NCI-H1092 (cell line): ENCODE measurements at regions not wholly inside any gene's neighbourhood (a gene's known extent, or its start where the extent isn't known, plus 50 kb on each side); places are given as distances from the start of the nearest gene placed in this dataset.
A peak's percentile ranks its signal among the peaks of the same experiment; 100 is the strongest.

Experiments
- DNase-seq: peaks from one replicate; lab custom pipeline; 2025; lab: John Stamatoyannopoulos, UW

DNA sequence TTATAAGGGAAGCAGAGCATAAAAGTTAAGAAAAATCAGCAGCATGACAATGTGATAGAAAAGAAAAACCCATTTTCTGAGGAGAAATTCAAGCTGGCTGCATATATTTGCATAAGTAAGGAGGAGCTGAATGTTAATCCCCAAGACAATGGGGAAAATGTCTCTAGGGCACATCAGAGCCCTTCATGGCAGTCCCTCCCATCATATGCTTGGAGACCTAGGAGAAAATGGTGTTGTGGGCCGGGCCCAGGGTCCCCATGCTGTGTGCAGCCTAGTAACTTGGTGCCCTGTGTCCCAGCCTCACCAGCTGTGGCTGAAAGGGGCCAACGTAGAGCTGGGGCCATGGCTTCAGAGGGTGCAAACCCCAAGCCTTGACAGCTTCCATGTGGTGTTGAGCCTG is 100.6 kb upstream of the PLPPR4 start:
- no peak for DNase-seq

DNA sequence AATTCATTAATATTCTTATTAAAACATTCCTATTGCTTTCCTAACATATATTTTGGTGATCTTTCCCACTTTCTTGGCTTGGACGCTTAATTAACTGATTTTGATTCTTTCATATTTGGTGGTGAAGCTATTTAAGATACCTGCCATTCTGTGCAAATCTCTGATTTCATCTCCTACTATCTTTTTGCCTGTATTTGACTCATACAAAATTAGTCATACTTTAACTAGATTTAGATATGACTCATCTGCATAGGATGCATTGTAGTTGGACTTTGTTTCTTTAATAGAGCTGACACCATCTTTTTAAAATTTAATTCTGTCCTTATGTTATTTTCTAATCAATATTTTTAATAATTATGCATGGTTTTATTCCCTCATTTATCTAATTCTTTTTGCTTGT is 93.8 kb upstream of the PLPPR4 start:
- no peak for DNase-seq

DNA sequence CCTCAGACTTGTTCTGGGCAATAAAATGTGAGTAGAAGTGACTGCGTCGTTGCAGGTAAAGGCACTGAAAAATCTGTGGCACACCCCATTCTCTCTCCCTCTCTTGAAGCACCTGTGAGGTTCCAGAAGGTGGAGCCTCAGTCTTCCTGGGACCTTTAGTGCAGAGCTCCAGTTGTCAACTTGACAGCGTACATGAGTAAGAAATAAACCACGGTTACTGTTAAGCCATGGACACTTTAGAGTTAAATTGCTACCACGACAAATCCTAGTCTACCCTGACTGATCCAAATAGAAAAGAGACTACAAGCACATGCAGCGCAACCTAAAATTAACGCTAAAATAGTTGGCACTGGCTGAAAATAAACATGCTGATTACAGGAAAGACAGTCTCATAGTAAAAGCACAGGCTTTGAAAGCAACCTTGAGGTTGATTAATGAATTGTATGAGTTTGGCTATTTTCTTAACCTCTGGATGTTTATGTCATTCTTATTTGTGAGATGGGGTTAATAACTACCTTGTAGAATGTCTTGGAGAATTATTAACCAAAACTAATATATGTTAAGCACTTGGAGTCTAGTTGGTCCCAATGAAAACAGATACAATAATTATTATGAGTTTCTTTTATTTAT is 93.0 kb upstream of the PLPPR4 start:
- no peak for DNase-seq

DNA sequence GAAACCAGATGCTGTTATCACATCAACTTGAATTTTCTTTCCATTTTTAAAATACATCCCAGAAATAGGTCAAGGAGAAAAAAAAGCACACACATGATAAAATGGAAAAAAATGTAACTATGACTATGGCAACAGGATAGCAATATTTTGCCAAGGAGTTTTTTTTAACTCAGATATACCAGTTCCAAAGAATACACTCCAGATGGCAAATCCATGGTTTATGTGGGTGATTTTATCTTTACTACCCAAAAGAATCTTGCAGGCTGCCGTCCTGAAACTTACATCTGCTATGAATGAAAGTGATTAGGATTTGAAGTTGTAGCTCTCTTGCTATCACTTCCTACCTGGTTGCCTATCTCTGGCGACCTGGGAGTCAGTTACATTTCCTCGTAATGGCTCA is 91.0 kb upstream of the PLPPR4 start:
- DNase-seq: no peak

DNA sequence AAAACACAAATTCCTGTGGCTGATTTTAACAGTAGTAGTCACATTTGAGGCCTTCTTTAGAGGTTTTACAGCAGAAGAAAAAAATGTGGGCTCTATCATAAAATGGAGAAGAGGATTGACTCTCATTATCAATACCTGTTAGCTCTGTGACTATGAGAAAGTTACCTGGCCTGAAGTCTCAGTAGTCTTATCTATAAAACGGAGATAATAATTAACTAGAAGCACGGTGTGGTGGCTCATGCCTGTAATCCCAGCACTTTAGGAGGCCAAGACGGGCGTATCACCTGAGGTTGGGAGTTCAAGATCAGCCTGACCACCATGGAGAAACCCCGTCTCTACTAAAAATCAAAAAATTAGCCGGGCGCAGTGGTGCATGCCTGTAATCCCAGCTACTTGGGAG is 90.4 kb upstream of the PLPPR4 start:
- DNase-seq: no peak

DNA sequence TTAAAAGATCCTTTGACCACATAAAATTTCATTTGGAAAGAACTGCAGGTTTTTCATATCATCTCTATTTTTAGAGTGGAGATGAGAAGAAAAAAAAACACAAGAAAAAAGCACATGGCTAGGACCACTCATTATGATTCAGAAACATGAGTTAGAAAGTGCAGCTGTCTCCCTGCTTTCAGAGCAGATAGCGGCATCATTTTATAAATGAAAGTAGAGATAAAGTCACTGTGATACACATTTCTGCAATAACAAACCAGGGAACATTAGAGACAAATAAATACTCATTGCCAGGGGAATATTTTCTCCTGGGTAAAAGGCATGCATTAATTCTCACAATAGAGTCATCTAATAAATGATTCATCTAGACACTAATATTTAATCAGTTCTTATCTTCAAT is 87.5 kb upstream of the PLPPR4 start:
- no peak for DNase-seq

DNA sequence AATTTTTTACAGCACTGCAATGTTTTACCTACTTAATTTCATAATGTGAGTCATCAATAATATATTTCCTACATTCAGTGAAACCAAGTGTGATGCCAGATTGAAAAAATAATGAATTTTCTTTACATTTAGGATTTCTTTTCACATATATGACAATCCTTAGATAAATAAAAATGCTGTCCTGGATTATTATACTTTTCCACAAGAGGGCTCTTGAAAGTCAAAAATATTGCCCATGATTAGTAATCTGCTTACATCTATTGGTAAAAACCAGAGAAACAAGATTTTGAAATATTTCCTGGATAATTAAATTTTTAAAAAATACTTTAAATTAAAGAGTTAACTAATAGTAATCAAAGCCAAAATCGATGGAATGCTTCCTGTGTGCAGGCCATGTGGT is 86.8 kb upstream of the PLPPR4 start:
- DNase-seq: no peak

DNA sequence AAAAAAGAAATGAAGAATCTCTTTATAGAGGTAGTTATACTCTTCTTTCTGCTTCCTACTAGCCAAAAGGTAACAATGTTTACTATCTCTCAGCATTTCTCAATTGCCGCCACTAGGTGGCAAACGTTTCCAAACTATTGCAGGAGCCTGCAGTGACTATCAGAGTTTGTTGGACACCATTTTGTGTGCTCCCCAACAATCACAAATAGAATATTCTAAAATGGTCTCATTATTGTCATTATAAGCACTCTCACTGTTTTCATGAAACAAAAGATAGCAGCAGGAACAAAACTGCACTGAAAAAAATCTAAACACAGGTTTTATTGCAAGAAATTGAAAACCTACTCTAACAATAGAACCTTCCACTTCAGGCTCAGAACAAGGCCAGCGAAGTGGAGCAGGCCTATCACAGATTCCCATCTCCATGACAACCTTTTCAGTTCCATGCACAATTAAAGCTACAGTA is 83.9 kb upstream of the PLPPR4 start:
- DNase-seq: peak; percentile 87

DNA sequence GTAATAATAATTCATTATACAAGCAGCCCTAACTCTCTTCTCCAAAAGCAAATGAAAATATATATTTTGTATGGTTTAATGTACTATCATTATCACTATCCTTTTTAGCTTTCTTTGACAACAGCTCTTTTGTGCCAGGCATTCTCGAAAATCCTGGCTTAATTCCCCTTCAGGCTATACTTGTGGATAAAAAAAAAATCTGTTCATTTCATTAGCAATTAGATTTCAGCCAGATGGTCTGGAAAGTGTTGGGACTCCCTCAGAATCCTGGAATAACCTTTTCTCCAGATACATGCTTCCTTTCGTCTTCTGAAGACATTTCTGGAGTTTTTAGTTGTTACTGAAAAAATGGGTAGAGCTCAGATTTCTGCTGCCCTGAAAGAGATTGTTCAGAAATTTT is 83.4 kb upstream of the PLPPR4 start:
- DNase-seq: peak; percentile 33

DNA sequence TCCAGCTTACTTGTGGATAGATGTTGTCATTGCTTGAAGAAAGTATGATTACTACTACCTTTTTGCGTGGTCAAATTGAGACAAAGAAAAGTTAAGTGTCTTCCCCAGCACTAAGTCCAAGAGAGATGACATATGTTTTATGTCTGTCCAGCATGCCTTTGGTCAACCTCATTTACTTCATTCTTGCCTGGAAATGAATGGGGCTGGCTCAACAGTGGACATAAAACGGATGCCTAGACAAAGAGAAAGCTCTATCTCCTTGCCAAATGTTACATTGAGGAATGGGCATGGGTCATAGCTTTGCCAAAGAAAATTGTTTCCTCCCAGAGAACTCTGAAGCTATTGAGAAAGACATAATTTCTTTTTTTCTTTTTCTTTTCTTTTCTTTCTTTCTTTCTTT is 82.4 kb upstream of the PLPPR4 start:
- no peak for DNase-seq

DNA sequence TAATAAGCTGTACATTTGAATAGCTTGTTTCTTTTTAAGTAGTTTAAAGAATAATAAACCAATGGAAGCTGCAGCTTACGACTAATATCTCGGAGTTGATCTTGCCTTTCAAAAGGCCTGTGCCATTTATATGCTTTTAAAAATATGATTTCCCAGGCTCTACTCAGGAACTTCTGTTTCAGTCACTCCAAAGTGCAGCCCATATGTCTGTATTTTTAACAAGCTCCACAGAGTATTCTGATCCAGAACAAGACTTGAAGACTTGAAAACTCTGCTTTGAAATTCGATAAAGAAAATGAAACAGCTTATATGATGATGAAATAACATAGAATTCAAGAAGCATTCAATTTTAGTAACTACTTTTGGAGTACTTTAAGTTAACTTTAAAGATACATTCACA is 79.1 kb upstream of the PLPPR4 start:
- DNase-seq: no peak

DNA sequence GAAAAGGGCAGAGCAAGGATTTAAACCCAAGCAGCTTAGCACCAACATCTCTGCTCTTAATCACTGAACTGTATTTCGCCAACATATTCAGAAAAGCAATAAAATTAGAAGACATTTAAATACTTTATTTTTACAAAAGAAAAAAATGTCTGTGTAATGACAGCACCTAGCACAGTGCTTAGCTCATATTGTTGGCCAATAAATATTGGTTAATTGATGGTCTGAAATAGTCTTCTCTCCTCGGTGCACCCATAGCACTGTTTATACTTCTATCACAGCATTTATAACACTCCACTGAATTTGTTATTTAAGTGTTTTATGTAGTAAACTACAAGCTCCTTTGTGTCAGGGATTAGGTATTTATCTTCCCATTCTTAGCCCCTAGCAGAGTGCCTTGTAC is 70.9 kb upstream of the PLPPR4 start:
- DNase-seq: no peak

DNA sequence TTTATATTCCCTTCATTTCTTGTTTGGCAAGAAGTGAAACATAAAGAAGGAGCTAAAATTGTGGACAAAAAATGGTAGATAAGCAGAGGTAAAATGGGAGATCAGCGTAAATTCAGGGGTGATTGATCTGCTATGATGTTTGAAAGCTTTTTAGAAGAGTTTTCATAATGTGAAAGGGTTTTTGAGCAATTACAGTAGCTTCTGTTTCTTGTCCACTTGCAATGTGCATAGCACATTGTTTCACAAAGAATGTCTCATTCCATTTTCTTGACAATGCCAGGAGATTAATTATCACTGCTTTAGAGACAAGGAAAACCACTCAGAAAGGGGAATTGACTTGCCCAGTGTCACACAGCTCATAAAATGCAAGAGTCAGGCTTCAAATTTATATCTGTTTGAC is 65.9 kb upstream of the PLPPR4 start:
- no peak for DNase-seq

DNA sequence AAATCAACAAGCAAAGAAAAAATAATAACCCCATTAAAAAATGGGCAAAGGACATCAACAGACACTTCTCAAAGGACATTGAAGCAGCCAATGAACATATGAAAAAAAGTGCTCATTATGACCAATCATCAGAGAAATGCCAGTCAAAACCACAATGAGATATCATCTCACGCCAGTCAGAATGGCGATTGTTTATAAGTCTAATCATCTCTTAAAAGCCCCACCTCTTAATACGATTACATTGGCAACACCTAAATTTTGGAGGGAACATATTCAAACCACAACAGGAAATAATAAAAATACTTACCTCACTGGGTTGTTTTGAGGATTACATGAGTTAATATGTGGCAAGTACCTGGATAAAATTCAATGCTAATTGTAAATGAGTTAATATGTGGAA is 57.1 kb upstream of the PLPPR4 start:
- DNase-seq: no peak
